ENCODE measurements at regions not wholly inside any gene's neighbourhood (a gene's known extent, or its start where the extent isn't known, plus 50 kb on each side); places are given as distances from the start of the nearest gene placed in this dataset.

- no peak for TF ChIP-seq CUX1 (IDR thresholded peaks at IDR 0.05; ENCODE audit: insufficient replicate concordance, low read depth, low read length)
- TF ChIP-seq HSF1 (IDR thresholded peaks at IDR 0.05; ENCODE audit: low read depth, low read length) = no peak
These were observed 179.0 kb upstream of the ADRA1D start for GRCh38 chr20:4427940-4428586.

Measured in GM12878 (cell line).